ENCODE measurements at regions not wholly inside any gene's neighbourhood (a gene's known extent, or its start where the extent isn't known, plus 50 kb on each side); places are given as distances from the start of the nearest gene placed in this dataset.
"Not testable (repeated sequence)": the region's sequence is repeated elsewhere in the genome, so short reads cannot be mapped to it uniquely, and the experiment has no call there.

DNA sequence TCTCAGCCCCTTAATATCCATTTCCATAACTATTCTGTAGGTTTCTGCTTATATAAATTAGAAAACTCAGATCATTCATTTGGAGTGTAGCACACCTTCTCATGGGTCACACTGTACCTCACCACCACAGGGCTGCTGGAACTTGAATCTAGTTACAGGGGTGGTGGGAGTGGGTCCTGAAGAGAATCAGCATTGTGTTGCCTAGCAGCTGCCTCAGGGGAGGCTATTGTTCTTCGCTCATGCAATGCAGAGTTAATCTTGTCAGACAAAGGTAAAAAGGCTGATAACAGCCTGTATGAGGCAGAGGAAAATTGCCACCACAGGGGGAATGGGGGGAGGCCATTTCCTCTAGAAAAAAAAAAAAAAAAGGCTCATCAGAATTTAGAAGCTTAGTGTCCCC lies 496.0 kb upstream of the ADGRB3 start:
- DNase-seq = no peak

DNA sequence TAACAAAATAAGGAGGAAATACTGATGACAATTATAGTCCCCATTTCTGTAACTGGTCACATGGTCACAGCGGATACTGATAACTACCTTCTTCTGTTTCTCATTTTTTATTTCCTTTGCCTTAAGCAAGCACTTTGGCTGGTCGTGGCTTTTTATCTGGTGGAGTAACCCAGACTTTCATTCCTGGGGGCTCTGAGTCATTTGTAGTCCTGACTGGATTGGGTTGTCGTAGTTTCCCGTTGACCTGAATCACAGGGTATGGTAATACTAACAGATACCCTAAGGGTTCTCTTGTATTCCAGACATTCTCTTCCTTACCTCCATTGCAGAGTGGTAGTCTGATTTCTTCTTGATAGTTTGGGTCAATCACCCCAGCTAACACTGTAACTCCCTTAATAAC lies 500.3 kb upstream of the ADGRB3 start:
- DNase-seq = no peak

DNA sequence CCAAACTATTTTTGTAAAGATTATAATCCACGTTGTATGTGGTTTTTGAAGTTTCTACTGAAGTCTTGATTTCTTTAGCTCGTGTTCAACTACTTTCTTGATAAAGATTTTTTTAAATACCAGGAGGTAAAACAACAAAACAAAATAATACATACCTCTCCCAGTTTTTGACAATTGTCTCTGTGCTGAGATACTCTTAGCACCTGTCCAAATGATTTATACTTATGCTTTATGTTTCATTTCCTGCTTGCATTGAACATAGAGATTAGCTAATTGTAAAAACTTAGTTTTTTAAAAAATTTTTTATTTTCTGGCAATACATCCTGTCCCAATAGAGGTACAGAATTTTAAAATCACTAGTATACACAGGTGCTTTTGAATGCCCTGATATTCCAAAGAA lies 506.9 kb upstream of the ADGRB3 start:
- no peak for DNase-seq

DNA sequence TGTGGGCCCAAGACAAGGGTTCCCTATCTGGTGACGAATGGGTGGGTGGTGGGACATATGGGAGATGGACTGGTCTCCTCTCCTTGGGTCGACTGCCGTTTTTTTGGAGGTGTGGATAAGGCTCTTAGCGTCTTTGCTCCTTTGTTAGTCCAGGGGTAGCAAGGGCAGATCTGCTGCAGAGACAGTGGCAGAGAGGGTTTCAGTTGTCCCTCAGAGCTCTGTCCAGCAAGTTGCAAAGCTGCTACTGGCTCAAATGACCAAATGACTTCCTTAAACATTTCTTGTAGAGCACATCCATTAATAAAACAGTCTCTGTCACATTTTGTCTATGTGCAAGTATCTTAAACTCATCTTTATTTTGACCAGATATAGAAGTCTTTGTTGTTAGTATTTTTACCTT lies 508.0 kb upstream of the ADGRB3 start:
- DNase-seq = no peak

DNA sequence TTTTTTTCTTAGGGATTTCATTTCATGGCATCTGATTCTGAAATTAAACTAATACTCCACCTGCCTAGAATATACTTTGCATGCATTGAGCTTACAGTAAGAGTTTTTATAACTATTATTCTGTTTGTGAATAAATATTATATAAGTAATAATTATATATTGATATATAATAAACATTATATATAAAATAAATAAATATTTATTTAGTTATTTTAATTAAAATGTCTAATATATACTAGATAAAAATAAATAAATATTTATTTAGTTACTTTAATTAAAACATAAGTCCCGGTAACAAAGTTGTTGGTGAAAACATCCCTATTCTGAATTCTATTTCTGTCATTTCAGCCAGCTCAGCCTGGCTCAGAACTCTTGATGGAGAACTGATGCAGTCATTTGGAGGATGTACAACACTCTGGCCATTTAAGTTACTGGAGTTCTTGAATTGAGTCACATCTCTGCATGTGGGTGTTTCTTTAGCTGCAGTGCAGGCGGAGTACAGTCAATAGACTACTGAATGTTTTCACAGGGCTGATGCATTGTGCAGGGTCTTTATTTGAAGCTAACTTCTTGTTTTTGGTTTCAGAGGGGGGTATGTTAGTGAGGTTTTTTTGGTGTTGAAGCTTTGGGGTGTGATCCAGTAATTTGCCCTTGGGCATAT lies 508.9 kb upstream of the ADGRB3 start:
- DNase-seq = no peak

DNA sequence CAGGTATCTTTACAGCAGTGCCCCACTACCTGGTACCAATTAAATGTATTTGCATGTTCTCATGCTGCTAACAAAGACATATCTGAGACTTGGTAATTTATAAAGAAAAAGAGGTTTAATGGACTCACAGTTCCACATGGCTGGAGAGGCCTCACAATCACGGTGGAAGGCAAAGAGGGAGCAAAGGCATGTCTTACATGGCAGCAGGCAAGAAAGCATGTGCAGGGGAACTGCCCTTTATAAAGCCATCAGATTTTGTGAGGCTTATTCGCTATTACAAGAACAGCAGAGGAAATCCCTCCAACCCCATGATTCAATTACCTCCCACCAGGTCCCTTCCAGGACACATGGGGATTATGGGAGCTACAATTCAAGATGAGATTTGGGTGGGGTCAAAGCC lies 512.1 kb upstream of the ADGRB3 start:
- DNase-seq = not testable (repeated sequence)

DNA sequence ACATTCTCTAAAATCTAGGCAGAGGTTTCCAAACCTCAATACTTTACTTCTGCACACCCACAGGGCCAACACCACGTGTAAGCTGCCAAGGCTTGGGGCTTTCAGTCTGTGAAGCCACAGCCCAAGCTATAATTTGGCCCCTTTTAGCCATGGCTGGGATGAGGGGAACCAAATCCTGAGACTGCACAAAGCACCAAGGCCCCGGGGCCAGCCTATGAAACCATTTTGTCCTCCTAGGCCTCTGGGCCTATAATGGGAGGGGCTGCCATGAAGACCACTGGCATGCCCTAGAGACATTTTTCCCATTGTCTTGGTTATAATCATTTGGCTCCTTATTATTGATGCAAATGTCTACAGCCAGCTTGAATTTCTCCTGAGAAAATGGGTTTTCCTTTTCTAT lies 513.0 kb upstream of the ADGRB3 start:
- no peak for DNase-seq

DNA sequence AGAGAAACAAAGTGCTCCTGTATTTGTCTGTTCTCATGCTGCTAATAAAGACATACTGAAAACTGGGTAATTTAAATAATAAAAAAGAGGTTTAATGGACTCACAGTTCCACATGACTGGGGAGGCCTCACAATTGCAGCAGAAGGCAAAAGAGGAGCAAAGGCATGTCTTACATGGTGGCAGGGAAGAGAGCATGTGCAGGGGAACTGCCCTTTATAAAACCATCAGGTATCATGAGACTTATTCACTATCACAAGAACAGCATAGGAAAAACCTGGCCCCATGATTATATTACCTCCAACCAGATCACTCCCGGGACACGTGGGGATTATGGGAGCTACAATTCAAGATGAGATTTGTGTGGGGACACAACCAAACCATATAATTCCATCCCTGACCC lies 514.1 kb upstream of the ADGRB3 start:
- not testable (repeated sequence) for DNase-seq

DNA sequence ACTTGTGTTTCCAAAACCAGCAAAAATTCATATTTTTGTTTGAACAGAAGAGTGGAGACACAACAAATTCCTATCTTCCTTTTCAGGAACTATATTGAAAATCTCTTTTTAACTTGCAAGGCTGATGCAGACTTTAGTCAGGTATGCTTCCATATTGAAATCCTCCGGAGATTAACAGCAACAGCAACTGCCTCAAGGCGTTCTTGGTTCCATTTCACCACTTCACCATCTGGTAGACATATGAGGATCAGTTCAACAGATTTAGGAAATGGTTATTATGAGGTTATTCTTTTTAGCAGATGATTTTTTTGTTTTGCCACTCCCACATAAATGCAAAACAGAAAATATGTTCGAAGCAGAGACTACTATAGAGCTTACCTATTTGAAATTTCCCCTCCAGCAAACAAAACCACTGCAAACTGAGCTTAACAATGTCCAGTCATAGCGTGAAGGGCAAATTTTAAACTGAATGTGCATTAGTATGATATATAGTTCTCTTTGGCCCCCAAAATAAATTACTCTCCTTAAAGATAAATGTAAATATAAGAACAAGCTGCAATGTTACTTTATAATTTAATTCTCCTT lies 520.5 kb upstream of the ADGRB3 start:
- DNase-seq = no peak

DNA sequence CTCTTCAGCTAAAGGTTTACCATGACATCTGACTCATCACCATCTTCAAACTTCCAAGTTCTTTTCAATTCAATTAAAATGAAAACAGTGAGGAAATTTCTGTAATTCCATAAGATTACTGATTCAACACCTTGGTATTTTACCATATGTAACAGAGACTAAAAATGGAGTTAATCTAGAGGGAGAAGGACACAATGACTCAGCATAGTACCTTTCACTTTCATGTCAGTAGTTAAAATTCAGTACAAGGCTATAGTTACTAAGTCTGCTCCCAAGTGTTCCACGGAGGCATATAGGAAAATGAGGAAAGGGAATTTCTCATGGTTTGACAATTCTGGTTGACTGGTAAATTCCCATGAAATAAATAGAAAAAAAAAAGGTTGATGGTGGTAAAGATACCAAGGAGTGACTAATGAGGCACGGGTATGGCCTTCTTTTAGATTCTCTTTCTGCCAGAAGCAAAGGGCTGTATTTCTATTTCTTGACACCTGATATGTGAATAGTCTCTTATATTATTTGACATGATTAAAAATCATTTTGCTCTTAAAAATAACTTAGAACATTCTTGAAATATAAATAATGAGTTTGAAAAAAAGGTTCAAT lies 526.7 kb upstream of the ADGRB3 start:
- DNase-seq = no peak

DNA sequence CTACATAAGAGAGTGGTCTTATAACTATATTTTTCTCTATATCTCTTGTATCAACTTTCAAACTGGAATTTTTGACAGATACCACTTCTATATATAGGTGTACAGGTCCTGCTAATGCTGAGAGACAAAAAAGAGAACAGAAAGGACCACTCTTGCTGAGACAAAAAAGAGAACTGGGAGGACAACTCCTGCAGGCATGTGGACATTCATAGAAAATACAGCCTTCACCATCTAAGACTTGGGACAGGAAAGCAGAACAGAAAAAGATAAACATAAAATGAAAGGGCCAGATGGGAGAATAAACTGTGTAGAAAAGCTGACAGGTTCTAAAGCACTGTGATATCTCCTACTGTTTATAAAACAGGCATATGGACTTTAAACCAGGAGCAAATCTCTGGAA lies 541.0 kb upstream of the ADGRB3 start:
- no peak for DNase-seq

DNA sequence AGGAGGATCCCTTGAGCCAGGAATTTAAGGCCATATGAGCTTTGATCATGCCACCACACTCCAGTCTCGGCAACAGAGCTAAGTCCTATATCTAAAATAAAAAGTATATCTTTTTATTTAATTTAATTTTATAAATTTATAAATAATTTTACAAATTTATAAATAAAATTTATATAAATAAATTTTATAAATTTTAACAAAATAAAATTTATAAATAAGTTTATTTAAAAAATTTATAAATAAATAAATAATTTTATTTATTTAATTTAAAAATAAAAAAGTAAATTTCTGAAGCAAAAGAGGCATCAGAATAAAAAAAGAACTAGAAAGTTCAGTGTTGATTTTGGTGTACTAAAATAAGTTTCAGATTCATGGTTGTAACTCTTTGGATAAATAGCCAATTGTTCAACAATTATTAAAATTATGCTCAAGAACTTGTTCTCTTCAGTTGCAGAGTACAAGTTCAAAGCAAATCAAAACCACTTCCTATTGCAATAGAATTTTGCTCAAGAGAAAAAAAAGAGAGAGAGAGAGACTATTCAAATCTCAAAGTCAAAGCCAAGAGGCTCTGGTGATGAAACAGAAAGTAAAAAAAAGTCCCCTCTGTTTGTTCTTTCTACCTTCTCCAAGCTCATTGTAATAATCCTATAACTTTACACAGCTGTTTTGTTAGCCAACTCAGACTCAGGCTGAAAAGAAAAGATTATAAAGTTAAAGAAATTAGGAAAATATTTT lies 547.5 kb upstream of the ADGRB3 start:
- no peak for DNase-seq

DNA sequence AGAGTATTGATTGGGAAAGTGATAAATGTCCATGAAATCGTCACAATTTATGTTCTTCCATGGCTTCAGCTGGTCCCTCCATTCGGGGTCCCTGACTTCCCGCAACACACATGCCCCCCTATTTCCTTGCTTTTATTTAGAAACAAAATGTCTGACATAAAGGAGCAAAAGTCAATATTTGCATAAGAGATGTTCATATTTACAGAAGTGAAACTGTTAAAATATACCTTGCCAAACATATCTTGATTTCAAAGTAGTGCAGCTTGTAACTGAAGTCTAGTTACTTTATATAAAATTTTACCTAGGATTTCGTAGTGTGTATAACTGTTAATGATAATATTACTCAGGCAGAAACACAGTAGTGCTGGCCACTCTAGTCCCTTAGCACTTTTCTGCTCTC lies 548.9 kb upstream of the ADGRB3 start:
- no peak for DNase-seq

DNA sequence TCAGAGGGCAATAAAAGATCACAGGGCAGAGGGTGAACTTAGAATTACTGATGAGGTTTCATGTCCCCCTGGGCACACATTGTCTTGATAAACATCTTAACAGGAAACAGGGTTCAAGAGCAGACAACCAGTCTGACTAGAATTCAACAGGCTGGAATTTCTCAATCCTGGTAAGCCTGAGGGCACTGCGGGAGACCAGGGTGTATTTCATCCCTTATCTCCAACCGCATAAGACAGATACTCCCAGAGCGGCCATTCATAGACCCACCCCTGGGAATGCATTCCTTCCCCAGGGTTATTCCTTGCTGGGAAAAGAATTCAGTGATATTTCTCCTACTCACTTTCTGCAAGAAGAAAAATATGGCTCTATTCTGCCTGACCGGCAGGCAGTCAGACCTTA lies 549.5 kb upstream of the ADGRB3 start:
- not testable (repeated sequence) for DNase-seq

DNA sequence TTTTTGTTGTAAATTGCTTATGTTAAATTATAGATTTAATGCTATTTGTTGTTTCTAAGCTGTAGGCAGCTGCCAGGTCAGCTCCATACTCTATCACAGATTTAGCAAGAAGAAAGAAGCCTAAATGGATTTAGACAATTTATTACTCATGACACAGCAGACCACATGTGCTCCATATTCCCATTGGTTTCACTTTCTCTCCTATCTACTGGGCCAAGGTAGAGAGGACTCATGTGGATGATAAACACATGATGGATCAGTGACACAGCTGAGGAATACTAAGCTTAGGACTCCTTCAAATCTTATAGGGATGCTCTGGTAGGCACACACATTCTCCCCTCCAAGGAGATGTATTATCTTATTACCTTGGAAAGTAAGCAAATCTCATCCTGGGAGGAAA lies 553.0 kb upstream of the ADGRB3 start:
- no peak for DNase-seq

DNA sequence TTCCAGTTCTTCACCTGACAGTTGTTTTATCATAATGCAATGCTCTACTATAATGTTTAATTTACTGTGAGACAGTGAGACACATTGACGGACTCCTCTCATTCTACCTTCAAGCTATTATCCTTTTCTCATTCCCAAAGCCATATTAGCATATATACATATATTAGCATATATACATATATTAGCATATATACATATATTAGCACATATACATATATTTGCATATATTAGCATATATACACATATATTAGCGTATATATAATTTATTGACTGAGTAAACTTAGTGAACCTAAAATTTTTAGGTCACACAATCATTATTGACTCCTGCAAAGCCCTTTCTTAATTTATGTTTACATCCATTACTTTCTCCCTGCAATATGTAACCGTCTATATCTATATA lies 555.0 kb upstream of the ADGRB3 start:
- DNase-seq = no peak

DNA sequence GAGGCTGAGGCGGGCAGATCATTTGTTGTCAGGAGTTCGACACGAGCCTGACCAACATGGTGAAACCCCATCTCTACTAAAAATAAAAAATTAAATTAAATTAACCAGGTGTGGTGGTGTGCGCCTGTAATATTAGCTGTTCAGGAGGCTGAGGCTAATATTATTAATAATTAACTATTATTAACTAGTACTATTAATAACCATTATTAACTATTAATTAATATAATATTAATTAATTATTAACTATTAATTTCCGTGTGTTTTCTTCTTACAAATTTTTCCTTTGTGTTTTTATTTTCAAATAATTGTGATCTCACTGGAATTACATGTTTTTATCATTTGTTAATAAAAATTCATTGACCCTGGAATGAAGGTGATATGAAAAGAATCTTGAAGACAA lies 557.4 kb upstream of the ADGRB3 start:
- DNase-seq = no peak

DNA sequence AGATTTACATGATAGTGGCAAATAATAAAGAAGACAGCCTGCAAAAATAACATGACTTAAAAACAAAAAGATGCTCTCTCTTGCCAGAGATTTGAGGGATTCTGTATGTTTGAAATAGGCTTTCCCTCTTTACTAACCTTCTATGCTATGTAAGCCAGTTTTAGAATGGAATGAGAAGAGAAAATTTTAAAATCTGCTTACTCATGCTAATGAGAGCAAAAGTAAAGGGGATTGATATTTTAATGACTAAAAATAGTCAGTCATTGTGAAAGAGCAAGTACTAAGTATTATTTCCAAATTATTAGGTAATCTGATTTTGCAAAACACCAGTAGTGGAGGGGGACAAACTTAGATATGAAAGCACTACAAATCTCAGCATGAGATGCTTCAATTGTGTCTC lies 563.3 kb upstream of the ADGRB3 start:
- DNase-seq = no peak

DNA sequence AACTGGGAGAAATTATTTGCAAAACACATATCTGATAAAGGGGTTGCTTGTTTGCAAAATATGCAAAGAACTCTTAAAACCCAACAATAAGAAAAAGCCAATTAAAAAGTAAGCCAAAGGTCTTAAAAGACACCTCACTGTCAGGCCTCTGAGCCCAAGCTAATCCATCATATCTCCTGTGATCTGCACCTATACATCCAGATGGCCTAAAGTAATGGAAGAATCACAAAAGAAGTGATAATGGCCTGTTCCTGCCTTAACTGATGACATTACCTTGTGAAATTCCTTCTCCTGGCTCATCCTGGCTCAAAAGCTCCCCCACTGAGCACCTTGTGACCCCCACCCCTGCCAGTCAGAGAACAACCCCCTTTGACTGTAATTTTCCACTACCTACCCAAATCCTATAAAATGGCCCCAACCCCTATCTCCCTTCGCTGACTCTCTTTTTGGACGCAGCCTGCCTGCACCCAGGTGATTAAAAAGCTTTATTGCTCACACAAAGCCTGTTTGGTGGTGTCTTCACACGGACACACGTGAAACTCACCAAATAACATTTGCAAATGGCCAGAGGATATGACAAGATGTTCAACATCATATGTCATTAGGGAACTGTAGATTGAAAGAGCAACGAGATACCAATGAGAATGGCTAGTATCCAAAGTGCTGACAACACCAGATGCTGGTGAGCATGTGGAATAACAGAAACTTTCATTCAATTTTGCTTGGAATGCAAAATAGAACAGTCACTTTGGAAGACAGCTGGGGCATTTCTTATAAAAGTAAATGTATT lies 565.0 kb upstream of the ADGRB3 start:
- no peak for DNase-seq

DNA sequence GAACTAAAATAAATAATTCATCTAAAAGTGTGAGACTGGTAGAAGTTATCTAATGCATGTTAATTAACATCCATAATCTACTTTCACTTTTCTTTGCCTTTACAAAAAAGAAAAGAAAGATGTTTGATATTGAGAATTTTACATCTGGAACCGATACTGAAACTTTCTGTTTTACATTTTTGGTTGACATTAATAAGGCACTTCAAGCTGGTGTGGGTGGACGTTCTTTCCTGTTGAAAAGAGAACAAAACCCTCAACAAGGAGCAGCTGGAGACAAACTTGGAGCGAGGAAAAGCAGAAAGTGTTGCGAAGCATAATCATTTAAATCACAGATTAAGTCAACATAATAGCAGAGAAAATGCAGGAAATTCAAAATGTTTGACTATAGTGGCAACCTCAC lies 575.2 kb upstream of the ADGRB3 start:
- DNase-seq = no peak

DNA sequence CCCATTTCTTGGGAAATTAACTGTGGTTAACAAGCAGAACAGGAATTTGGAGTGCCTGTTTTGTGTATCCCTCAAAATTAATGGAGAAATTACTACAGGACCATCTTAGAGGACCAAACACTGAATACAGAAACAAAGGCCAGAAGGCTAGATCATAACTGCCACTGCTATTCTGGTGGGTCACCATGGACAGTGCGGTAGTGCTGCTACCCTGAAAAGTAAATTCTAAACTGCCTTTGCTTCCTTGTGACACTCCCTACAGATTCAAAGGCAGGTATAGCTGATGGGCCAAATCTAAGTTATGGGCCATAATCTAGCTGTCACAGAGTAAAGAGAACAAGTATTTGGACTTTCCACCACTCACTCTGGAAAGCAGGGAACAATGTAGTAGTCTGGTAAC lies 575.8 kb upstream of the ADGRB3 start:
- no peak for DNase-seq

DNA sequence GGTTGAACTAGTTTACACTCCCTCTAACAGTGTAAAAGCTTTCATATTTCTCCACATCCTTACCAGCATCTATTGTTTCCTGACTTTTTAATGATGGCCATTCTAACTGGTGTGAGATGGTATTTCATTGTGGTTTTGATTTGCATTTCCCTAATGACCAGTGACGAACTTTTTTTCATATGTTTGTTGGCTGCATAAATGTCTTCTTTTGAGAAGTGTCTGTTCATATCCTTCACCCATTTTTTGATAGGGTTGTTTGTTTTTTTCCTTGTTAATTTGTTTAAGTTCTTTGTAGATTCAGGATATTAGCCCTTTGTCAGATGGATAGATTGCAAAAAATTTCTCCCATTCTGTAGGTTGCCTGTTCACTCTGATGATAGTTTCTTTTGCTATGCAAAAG lies 578.5 kb upstream of the ADGRB3 start:
- DNase-seq = not testable (repeated sequence)

DNA sequence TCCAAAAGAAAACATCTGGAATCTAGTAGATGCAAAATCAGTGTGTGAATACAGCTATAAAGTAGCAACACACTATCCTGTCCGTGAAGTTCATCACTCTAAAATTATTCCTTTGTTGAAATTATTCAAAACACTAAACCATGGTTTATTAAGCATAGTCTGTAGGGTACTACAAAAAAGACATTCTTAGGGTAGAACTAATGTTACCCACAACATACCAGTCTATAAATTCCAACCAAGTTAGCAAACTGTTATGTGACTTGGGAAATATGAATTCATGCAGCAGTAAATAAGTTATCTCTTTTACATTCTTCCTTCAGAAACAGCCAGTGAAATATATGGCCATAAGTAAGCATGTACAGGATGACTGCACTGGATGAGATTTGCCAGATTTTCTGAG lies 580.3 kb upstream of the ADGRB3 start:
- no peak for DNase-seq

Measured in suppressor macrophage treated with lipopolysaccharide for 4 hours (primary cell).